CD4-positive, CD25-positive, alpha-beta regulatory T cell (primary cell): ENCODE measurements at regions not wholly inside any gene's neighbourhood (a gene's known extent, or its start where the extent isn't known, plus 50 kb on each side); places are given as distances from the start of the nearest gene placed in this dataset.

Experiments used
- ATAC-seq, 2 donors: fragments of 150-1000 bp; cut with Tn5 transposase; one replicate each; pipeline ENCODE4 v1.10.0; 2021; ENCODE audit warnings: low read depth in 2 of 2, moderate number of reproducible peaks in 2 of 2, moderate library complexity in 1 of 2
- DNase-seq, 3 donors: peaks; one replicate each; pipeline versions ENCODE4 v3.0.0 to v3.0.0-alpha.2; 2012 to 2022; ENCODE audit warnings: mixed read lengths in 1 of 3
- H3K27ac ChIP-seq: one replicate; pipeline ENCODE4 v1.7.0; 2013; ENCODE audit warnings: mild to moderate bottlenecking, low read length; ENCODE audit not compliant: insufficient read depth, poor library complexity, severe bottlenecking
- H3K27me3 ChIP-seq: one replicate; pipeline ENCODE4 v1.7.0; 2013; ENCODE audit warnings: low read length; ENCODE audit not compliant: control insufficient read depth, insufficient read depth
- H3K36me3 ChIP-seq: one replicate; pipeline ENCODE4 v1.7.0; 2013; ENCODE audit warnings: mild to moderate bottlenecking, low read length, moderate library complexity; ENCODE audit not compliant: control insufficient read depth, insufficient read depth
- H3K4me1 ChIP-seq: 2 replicates; pipeline ENCODE4 v1.7.0; 2013; ENCODE audit warnings: mild to moderate bottlenecking, low read length; ENCODE audit not compliant: insufficient read depth, control insufficient read depth, poor library complexity, severe bottlenecking
- H3K4me3 ChIP-seq: one replicate; pipeline ENCODE4 v1.7.0; 2013; ENCODE audit warnings: low read depth, mild to moderate bottlenecking, low read length, moderate library complexity
- H3K9me3 ChIP-seq, 2 experiments: 1 replicate in 1 of 2; 2 replicates in 1 of 2; pipeline ENCODE4 v1.7.0; 2013; ENCODE audit warnings: low read length in 2 of 2, mild to moderate bottlenecking in 1 of 2, moderate library complexity in 1 of 2; ENCODE audit not compliant: control insufficient read depth in 2 of 2
- H3K27ac Mint-ChIP-seq, 3 donors: one replicate each; pipeline ENCODE4 v1.8.0; 2020 to 2022; ENCODE audit warnings: mild to moderate bottlenecking in 3 of 3, mixed read lengths in 3 of 3, moderate library complexity in 2 of 3
- H3K27me3 Mint-ChIP-seq: one replicate; pipeline ENCODE4 v1.8.0; 2022; ENCODE audit warnings: mild to moderate bottlenecking, mixed read lengths
- H3K36me3 Mint-ChIP-seq: one replicate; pipeline ENCODE4 v1.8.0; 2020; ENCODE audit warnings: mixed read lengths
- H3K4me1 Mint-ChIP-seq, 4 donors: one replicate each; pipeline ENCODE4 v1.8.0; 2020 to 2022; ENCODE audit warnings: mixed read lengths in 4 of 4, mild to moderate bottlenecking in 1 of 4
- H3K4me3 Mint-ChIP-seq, 4 donors: one replicate each; pipeline ENCODE4 v1.8.0; 2020 to 2022; ENCODE audit warnings: mild to moderate bottlenecking in 4 of 4, mixed read lengths in 4 of 4, moderate library complexity in 3 of 4
- H3K9me3 Mint-ChIP-seq, 7 donors: one replicate each; pipeline ENCODE4 v1.8.0; 2020 to 2022; ENCODE audit warnings: mixed read lengths in 7 of 7, mild to moderate bottlenecking in 3 of 7, moderate library complexity in 2 of 7

DNA sequence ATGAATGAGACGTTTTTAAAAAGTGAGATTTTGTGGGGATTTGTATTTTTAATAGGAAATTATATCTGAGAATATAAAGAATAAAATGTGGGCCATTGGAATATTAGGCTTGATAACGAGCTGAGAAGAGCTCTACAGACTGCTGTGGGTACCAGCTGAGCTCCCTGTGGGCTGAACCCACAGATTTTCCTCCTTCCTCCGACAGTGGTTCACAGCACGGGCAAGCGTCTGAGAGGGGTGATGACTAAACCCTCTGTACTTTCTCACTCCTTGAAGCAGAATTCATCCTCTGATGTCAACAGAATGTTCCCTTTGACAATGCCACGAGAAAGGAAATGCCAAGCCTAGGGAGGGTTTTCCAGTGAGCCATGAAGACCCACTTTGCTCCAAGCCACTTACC is 102.7 kb upstream of the AJAP1 start:
- H3K4me1 Mint-ChIP-seq = no peaks in the 10 kb centered on the region
- no peak for DNase-seq
- no peaks in the 10 kb centered on the region for H3K36me3 Mint-ChIP-seq
- no peak overlapping the region for H3K27ac Mint-ChIP-seq
- Histone ChIP-seq H3K27ac (no peak overlapping the region), H3K36me3 (no peaks in the 10 kb centered on the region), H3K4me3 (no peak overlapping the region), H3K4me1 (no peaks in the 10 kb centered on the region), H3K27me3 (no peaks in the 10 kb centered on the region), H3K9me3 (no peaks in the 10 kb centered on the region)
- H3K27me3 Mint-ChIP-seq = no peaks in the 10 kb centered on the region
- no peak for ATAC-seq
- peaks cover 0 to 10% (median 0%) of the 10 kb centered on the region in 7 donors for H3K9me3 Mint-ChIP-seq
- H3K4me3 Mint-ChIP-seq = no peak overlapping the region

GRCh38 chr1:4553761-4554160 is 100.6 kb upstream of the AJAP1 start:
- H3K36me3 Mint-ChIP-seq = no peaks in the 10 kb centered on the region
- no peak for ATAC-seq

DNA sequence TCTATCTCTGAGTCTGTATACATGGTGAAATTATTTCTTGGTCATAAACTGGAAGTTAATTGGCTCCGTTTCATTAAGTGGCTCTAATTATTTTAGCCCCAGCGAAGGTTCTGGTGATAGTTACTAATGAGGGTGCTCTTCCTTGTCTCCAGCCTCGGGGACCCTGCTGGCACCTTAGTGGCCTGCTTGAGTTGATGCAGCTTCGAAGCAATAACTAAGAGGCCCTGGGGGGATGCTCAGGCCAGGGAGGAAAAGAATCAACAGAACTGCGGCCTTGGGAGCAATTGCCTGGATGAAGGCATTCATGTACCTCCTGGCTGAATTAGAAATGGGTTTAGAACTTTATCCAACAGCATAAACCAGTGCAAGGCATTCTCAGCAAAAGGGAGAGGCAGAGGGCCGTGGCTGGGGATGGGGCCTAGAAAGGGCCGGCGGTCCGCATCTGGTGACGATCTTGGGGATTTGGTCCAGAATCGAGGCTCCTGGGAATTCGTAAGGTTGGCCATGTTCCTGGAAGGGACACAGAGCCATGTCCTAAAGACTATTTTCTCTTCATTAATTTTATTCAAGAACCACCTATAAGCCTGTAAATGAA is 100.0 kb upstream of the AJAP1 start:
- Histone ChIP-seq H3K36me3 (no peaks in the 10 kb centered on the region), H3K4me1 (no peaks in the 10 kb centered on the region), H3K27me3 (no peaks in the 10 kb centered on the region), H3K27ac (no peak overlapping the region), H3K4me3 (no peak overlapping the region), H3K9me3 (no peaks in the 10 kb centered on the region)
- no peaks in the 10 kb centered on the region for H3K36me3 Mint-ChIP-seq
- no peak overlapping the region for H3K27ac Mint-ChIP-seq
- ATAC-seq = no peak
- H3K4me1 Mint-ChIP-seq = no peaks in the 10 kb centered on the region
- H3K27me3 Mint-ChIP-seq = no peaks in the 10 kb centered on the region
- no peak for DNase-seq
- no peak overlapping the region for H3K4me3 Mint-ChIP-seq
- H3K9me3 Mint-ChIP-seq = peaks cover 0 to 11% (median 0%) of the 10 kb centered on the region in 7 donors

More at GRCh38 chr1:4553761-4554160, 100.6 kb upstream of the AJAP1 start:
- Mint-ChIP-seq H3K4me1 (no peaks in the 10 kb centered on the region), H3K27me3 (no peaks in the 10 kb centered on the region), H3K27ac (no peak overlapping the region), H3K4me3 (no peak overlapping the region), H3K9me3 (peaks cover 0 to 11% (median 0%) of the 10 kb centered on the region in 7 donors)
- Histone ChIP-seq H3K27ac (no peak overlapping the region), H3K4me3 (no peak overlapping the region), H3K36me3 (no peaks in the 10 kb centered on the region), H3K27me3 (no peaks in the 10 kb centered on the region), H3K9me3 (no peaks in the 10 kb centered on the region), H3K4me1 (no peaks in the 10 kb centered on the region)
- DNase-seq = no peak

GRCh38 chr1:4557949-4558348 is 96.5 kb upstream of the AJAP1 start:
- no peaks in the 10 kb centered on the region for H3K4me1 ChIP-seq
- no peaks in the 10 kb centered on the region for H3K36me3 Mint-ChIP-seq
- no peaks in the 10 kb centered on the region for H3K4me1 Mint-ChIP-seq
- peaks cover 0 to 7% (median 0%) of the 10 kb centered on the region in 7 donors for H3K9me3 Mint-ChIP-seq
- no peak overlapping the region for H3K4me3 Mint-ChIP-seq
- no peaks in the 10 kb centered on the region for H3K36me3 ChIP-seq
- H3K27ac ChIP-seq = no peak overlapping the region
- DNase-seq (no peak), ATAC-seq (no peak)
- H3K27me3 ChIP-seq = no peaks in the 10 kb centered on the region
- no peak overlapping the region for H3K27ac Mint-ChIP-seq
- no peak overlapping the region for H3K4me3 ChIP-seq
- no peaks in the 10 kb centered on the region for H3K9me3 ChIP-seq
- H3K27me3 Mint-ChIP-seq = no peaks in the 10 kb centered on the region

DNA sequence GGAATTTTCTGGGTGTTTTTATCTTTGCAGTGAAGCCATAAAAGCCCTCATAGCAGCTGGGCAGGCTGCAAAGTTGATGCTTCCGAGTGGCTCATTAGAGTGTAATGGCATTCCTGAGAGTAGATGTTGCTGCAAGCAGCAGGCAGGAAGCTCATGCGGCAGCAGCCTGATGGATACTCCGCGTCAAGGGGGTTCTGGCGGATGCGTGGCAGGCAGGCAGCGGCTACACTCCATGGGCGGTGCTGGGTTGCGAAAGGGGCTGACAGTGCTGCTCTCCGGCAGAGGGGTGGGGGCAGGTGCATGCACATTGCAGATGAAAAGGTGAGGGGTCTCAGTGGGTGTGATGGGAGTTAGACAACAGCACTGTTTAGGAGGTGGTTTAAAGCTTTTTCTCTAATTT is 93.2 kb upstream of the AJAP1 start:
- H3K27me3 Mint-ChIP-seq = peaks cover 4% of the 10 kb centered on the region
- no peak overlapping the region for H3K4me3 ChIP-seq
- no peak overlapping the region for H3K4me3 Mint-ChIP-seq
- no peaks in the 10 kb centered on the region for H3K4me1 Mint-ChIP-seq
- no peaks in the 10 kb centered on the region for H3K27me3 ChIP-seq
- H3K4me1 ChIP-seq = no peaks in the 10 kb centered on the region
- no peaks in the 10 kb centered on the region for H3K36me3 ChIP-seq
- no peaks in the 10 kb centered on the region for H3K9me3 ChIP-seq
- H3K9me3 Mint-ChIP-seq = peaks cover 0 to 3% (median 0%) of the 10 kb centered on the region in 7 donors
- H3K27ac Mint-ChIP-seq = no peak overlapping the region
- ATAC-seq (no peak), DNase-seq (no peak)
- H3K27ac ChIP-seq = no peak overlapping the region
- no peaks in the 10 kb centered on the region for H3K36me3 Mint-ChIP-seq

DNA sequence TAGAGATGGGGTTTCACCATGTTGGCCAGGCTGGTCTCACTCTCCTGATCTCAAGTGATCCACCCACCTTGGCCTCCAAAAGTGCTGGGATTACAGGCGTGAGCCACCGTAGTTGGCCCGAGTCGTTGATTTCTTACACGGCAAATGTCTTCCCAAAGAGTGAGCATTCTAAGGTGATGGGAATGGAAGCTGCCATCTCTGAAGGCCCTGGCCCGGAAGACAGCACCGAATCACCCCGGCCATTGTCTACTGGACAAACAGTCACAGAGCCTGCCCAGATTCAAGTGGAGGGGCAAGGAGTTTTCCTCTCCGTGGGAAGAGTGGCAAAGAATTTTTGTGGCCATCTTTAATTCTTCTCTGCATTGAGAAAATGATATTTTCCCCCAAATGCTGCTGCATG is 92.1 kb upstream of the AJAP1 start:
- Mint-ChIP-seq H3K9me3 (peaks cover 0 to 3% (median 0%) of the 10 kb centered on the region in 7 donors), H3K4me3 (no peak overlapping the region), H3K36me3 (no peaks in the 10 kb centered on the region), H3K27me3 (peaks cover 4% of the 10 kb centered on the region), H3K27ac (no peak overlapping the region), H3K4me1 (no peaks in the 10 kb centered on the region)
- H3K27ac ChIP-seq = no peak overlapping the region
- no peak overlapping the region for H3K4me3 ChIP-seq
- no peaks in the 10 kb centered on the region for H3K9me3 ChIP-seq
- no peaks in the 10 kb centered on the region for H3K27me3 ChIP-seq
- ATAC-seq (no peak), DNase-seq (no peak)
- no peaks in the 10 kb centered on the region for H3K36me3 ChIP-seq
- no peaks in the 10 kb centered on the region for H3K4me1 ChIP-seq

- H3K4me1 Mint-ChIP-seq = no peaks in the 10 kb centered on the region
- no peak for DNase-seq
- H3K36me3 Mint-ChIP-seq = no peaks in the 10 kb centered on the region
- no peaks in the 10 kb centered on the region for H3K4me1 ChIP-seq
- H3K4me3 ChIP-seq = no peak overlapping the region
- H3K36me3 ChIP-seq = no peaks in the 10 kb centered on the region
- H3K9me3 Mint-ChIP-seq = peaks cover 0 to 3% (median 0%) of the 10 kb centered on the region in 7 donors
- no peak for ATAC-seq
- no peaks in the 10 kb centered on the region for H3K27me3 ChIP-seq
- H3K27me3 Mint-ChIP-seq = peaks cover 4% of the 10 kb centered on the region
- H3K27ac Mint-ChIP-seq = no peak overlapping the region
- H3K27ac ChIP-seq = no peak overlapping the region
- H3K4me3 Mint-ChIP-seq = no peak overlapping the region
- no peaks in the 10 kb centered on the region for H3K9me3 ChIP-seq
Observed at GRCh38 chr1:4563586-4563985, 90.8 kb upstream of the AJAP1 start.

GRCh38 chr1:4564051-4564450 is 90.4 kb upstream of the AJAP1 start:
- no peak for ATAC-seq
- Mint-ChIP-seq H3K36me3 (no peaks in the 10 kb centered on the region), H3K27ac (no peak overlapping the region), H3K4me1 (no peaks in the 10 kb centered on the region), H3K27me3 (peaks cover 4% of the 10 kb centered on the region), H3K9me3 (peaks cover 0 to 3% (median 0%) of the 10 kb centered on the region in 7 donors), H3K4me3 (no peak overlapping the region)
- Histone ChIP-seq H3K4me3 (no peak overlapping the region), H3K27me3 (no peaks in the 10 kb centered on the region), H3K27ac (no peak overlapping the region), H3K9me3 (no peaks in the 10 kb centered on the region), H3K4me1 (no peaks in the 10 kb centered on the region), H3K36me3 (no peaks in the 10 kb centered on the region)
- DNase-seq = no peak
